ENCODE measurements at regions not wholly inside any gene's neighbourhood (a gene's known extent, or its start where the extent isn't known, plus 50 kb on each side); places are given as distances from the start of the nearest gene placed in this dataset.

GRCh38 chr12:5301539-5301938 lies 130.4 kb upstream of the NTF3 start:
- H3K27me3 Mint-ChIP-seq (ENCODE audit: unreplicated experiment), result no peaks in the 10 kb centered on the region
- peaks cover 13% of the 10 kb centered on the region for H3K4me1 Mint-ChIP-seq (ENCODE audit: low read depth, unreplicated experiment)
- H3K36me3 Mint-ChIP-seq (ENCODE audit: unreplicated experiment), result no peaks in the 10 kb centered on the region
- peaks cover 1% of the 10 kb centered on the region for H3K9me3 Mint-ChIP-seq (ENCODE audit: unreplicated experiment)
- no peak for TF ChIP-seq CTCF (IDR thresholded peaks at IDR 0.05; ENCODE audit: partially characterized antibody, unreplicated experiment)
- no peak for DNase-seq
- no peak overlapping the region for H3K27ac Mint-ChIP-seq (ENCODE audit: unreplicated experiment)
- H3K4me3 Mint-ChIP-seq (ENCODE audit: unreplicated experiment), result no peak overlapping the region

- H3K9me3 Mint-ChIP-seq (ENCODE audit: unreplicated experiment), result peaks cover 1% of the 10 kb centered on the region
- DNase-seq, result peak; percentile 59
- peak overlapping the region; percentile 59 for H3K27ac Mint-ChIP-seq (ENCODE audit: unreplicated experiment)
- no peak for TF ChIP-seq CTCF (IDR thresholded peaks at IDR 0.05; ENCODE audit: partially characterized antibody, unreplicated experiment)
- H3K4me1 Mint-ChIP-seq (ENCODE audit: low read depth, unreplicated experiment), result peaks cover 13% of the 10 kb centered on the region
- H3K27me3 Mint-ChIP-seq (ENCODE audit: unreplicated experiment), result no peaks in the 10 kb centered on the region
- no peak overlapping the region for H3K4me3 Mint-ChIP-seq (ENCODE audit: unreplicated experiment)
- H3K36me3 Mint-ChIP-seq (ENCODE audit: unreplicated experiment), result no peaks in the 10 kb centered on the region
These were observed 126.5 kb upstream of the NTF3 start for GRCh38 chr12:5305425-5305824.

- H3K9me3 Mint-ChIP-seq (ENCODE audit: unreplicated experiment), result peaks cover 1% of the 10 kb centered on the region
- H3K4me1 Mint-ChIP-seq (ENCODE audit: low read depth, unreplicated experiment), result peaks cover 13% of the 10 kb centered on the region
- DNase-seq, result no peak
- no peak overlapping the region for H3K27ac Mint-ChIP-seq (ENCODE audit: unreplicated experiment)
- no peak for TF ChIP-seq CTCF (IDR thresholded peaks at IDR 0.05; ENCODE audit: partially characterized antibody, unreplicated experiment)
- H3K4me3 Mint-ChIP-seq (ENCODE audit: unreplicated experiment), result no peak overlapping the region
- H3K27me3 Mint-ChIP-seq (ENCODE audit: unreplicated experiment), result no peaks in the 10 kb centered on the region
- H3K36me3 Mint-ChIP-seq (ENCODE audit: unreplicated experiment), result no peaks in the 10 kb centered on the region
These were observed 125.9 kb upstream of the NTF3 start for GRCh38 chr12:5305886-5306545.

- TF ChIP-seq CTCF (IDR thresholded peaks at IDR 0.05; ENCODE audit: partially characterized antibody, unreplicated experiment), result no peak
- peaks cover 13% of the 10 kb centered on the region for H3K4me1 Mint-ChIP-seq (ENCODE audit: low read depth, unreplicated experiment)
- peaks cover 1% of the 10 kb centered on the region for H3K9me3 Mint-ChIP-seq (ENCODE audit: unreplicated experiment)
- H3K36me3 Mint-ChIP-seq (ENCODE audit: unreplicated experiment), result no peaks in the 10 kb centered on the region
- no peaks in the 10 kb centered on the region for H3K27me3 Mint-ChIP-seq (ENCODE audit: unreplicated experiment)
- H3K4me3 Mint-ChIP-seq (ENCODE audit: unreplicated experiment), result no peak overlapping the region
- H3K27ac Mint-ChIP-seq (ENCODE audit: unreplicated experiment), result no peak overlapping the region
- no peak for DNase-seq
These were observed 124.8 kb upstream of the NTF3 start for GRCh38 chr12:5307065-5307464.

DNA sequence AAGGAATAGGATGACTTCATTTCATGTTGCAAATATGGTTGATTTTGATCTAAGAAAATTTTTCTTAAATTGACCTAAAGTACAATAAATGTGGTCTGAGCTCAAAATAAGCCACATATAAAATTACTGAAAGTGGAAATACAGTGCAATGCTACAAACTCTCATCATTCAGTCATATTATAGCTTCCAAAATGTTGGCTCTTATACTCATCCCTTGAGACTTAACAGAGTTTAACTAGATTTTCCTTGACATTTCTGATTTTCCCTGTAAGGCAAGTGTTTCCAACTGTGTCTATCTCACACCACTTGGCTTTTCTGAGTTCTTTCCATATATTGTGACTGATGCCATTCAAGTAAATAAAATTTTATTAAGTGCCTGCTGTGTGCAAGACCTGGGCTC lies 123.7 kb upstream of the NTF3 start:
- no peak for DNase-seq
- Mint-ChIP-seq H3K27ac (ENCODE audit: unreplicated experiment) (no peak overlapping the region), H3K27me3 (ENCODE audit: unreplicated experiment) (no peaks in the 10 kb centered on the region), H3K4me1 (ENCODE audit: low read depth, unreplicated experiment) (peaks cover 13% of the 10 kb centered on the region), H3K9me3 (ENCODE audit: unreplicated experiment) (peaks cover 1% of the 10 kb centered on the region), H3K36me3 (ENCODE audit: unreplicated experiment) (no peaks in the 10 kb centered on the region), H3K4me3 (ENCODE audit: unreplicated experiment) (no peak overlapping the region)
- TF ChIP-seq CTCF (IDR thresholded peaks at IDR 0.05; ENCODE audit: partially characterized antibody, unreplicated experiment), result no peak

All from glutamatergic neuron (in vitro differentiated cells).